Mammary epithelial cell (primary cell): ENCODE measurements at regions not wholly inside any gene's neighbourhood (a gene's known extent, or its start where the extent isn't known, plus 50 kb on each side); places are given as distances from the start of the nearest gene placed in this dataset.

Experiments
- EZH2 ChIP-seq: IDR thresholded peaks from 2 replicates; pipeline ENCODE4 v1.6.1; 2012; ENCODE audit warnings: low read length, inconsistent platforms, borderline replicate concordance
- TF ChIP-seq, protein P1 (sequence below), 2 donors: IDR thresholded peaks in 1 of 2; conservative IDR thresholded peaks in 1 of 2; 2 replicates each; pipeline ENCODE4 v1.5.1; 2011 to 2012; ENCODE audit warnings: inconsistent platforms in 2 of 2, low read length in 2 of 2, mild to moderate bottlenecking in 2 of 2, control low read depth in 1 of 2, low read depth in 1 of 2; ENCODE audit not compliant: insufficient read depth in 1 of 2; ENCODE audit errors: extremely low read depth in 1 of 2

- TF ChIP-seq, protein P1, sequence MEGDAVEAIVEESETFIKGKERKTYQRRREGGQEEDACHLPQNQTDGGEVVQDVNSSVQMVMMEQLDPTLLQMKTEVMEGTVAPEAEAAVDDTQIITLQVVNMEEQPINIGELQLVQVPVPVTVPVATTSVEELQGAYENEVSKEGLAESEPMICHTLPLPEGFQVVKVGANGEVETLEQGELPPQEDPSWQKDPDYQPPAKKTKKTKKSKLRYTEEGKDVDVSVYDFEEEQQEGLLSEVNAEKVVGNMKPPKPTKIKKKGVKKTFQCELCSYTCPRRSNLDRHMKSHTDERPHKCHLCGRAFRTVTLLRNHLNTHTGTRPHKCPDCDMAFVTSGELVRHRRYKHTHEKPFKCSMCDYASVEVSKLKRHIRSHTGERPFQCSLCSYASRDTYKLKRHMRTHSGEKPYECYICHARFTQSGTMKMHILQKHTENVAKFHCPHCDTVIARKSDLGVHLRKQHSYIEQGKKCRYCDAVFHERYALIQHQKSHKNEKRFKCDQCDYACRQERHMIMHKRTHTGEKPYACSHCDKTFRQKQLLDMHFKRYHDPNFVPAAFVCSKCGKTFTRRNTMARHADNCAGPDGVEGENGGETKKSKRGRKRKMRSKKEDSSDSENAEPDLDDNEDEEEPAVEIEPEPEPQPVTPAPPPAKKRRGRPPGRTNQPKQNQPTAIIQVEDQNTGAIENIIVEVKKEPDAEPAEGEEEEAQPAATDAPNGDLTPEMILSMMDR (conservative IDR thresholded peaks at IDR 0.05 in 1 of 2, IDR thresholded peaks at IDR 0.05 in 1 of 2; ENCODE audit: extremely low read depth in 1 of 2, insufficient read depth in 1 of 2, low read depth in 1 of 2, low read length in 2 of 2), result no peak
- TF ChIP-seq EZH2, result no peak
Measured at GRCh38 chr12:111178181-111179081, 190.5 kb downstream of the PHETA1 start.
